ENCODE measurements at regions not wholly inside any gene's neighbourhood (a gene's known extent, or its start where the extent isn't known, plus 50 kb on each side); places are given as distances from the start of the nearest gene placed in this dataset.

- Histone ChIP-seq H3K9me3 (ENCODE audit: control insufficient read depth, low read length) (no peaks in the 10 kb centered on the region), H3K4me1 (ENCODE audit: control insufficient read depth in 1 of 2, insufficient read depth in 2 of 2, low read length in 2 of 2) (peaks cover 0 to 1% of the 10 kb centered on the region in 2 donors), H3K36me3 (ENCODE audit: control insufficient read depth in 1 of 2, insufficient read depth in 2 of 2, low read length in 1 of 2) (no peaks in the 10 kb centered on the region), H3K27me3 (ENCODE audit: control insufficient read depth in 1 of 2, insufficient read depth in 2 of 2, low read length in 1 of 2) (no peaks in the 10 kb centered on the region), H3K27ac (ENCODE audit: low read depth in 1 of 2, low read length in 2 of 2) (peak overlapping the region in 1 of 2 donors; percentile 63), H3K4me3 (ENCODE audit: low read length in 2 of 2) (no peak overlapping the region)
- intact Hi-C loops (cut with DNase I) = loop anchor here (10.0 kb wide), 4 partner anchors 50 to 870 kb away; partner anchors contain the start of gene NR2F2 (in 1 of the 2)
- 20 to 26% methylated on average over 12 of the region's 12 CpGs for WGBS, 2 donors
- DNase-seq (no peak), ATAC-seq (ENCODE audit: low FRiP score) (peak; percentile 53)
These were observed 866.0 kb upstream of the NR2F2 start for GRCh38 chr15:95464509-95464908.

GRCh38 chr15:95468820-95469219 is 861.7 kb upstream of the NR2F2 start:
- Histone ChIP-seq H3K4me3 (ENCODE audit: low read length in 2 of 2) (no peak overlapping the region), H3K4me1 (ENCODE audit: control insufficient read depth in 1 of 2, insufficient read depth in 2 of 2, low read length in 2 of 2) (peaks cover 0 to 3% of the 10 kb centered on the region in 2 donors), H3K9me3 (ENCODE audit: control insufficient read depth, low read length) (no peaks in the 10 kb centered on the region), H3K36me3 (ENCODE audit: control insufficient read depth in 1 of 2, insufficient read depth in 2 of 2, low read length in 1 of 2) (no peaks in the 10 kb centered on the region), H3K27me3 (ENCODE audit: control insufficient read depth in 1 of 2, insufficient read depth in 2 of 2, low read length in 1 of 2) (no peaks in the 10 kb centered on the region), H3K27ac (ENCODE audit: low read depth in 1 of 2, low read length in 2 of 2) (no peak overlapping the region)
- DNase-seq (no peak), ATAC-seq (ENCODE audit: low FRiP score) (no peak)
- 84 to 87% methylated on average over 12 of the region's 12 CpGs for WGBS, 2 donors
- intact Hi-C loops (cut with DNase I) = loop anchor here (10.0 kb wide), 4 partner anchors 54 to 866 kb away; partner anchors contain the start of gene NR2F2 (in 1 of the 2)

GRCh38 chr15:95469496-95470000 is 861.0 kb upstream of the NR2F2 start:
- WGBS, 2 donors = 76 to 78% methylated on average over 8 of the region's 8 CpGs
- peaks cover 0 to 3% of the 10 kb centered on the region in 2 donors for H3K4me1 ChIP-seq (ENCODE audit: control insufficient read depth in 1 of 2, insufficient read depth in 2 of 2, low read length in 2 of 2)
- no peaks in the 10 kb centered on the region for H3K27me3 ChIP-seq (ENCODE audit: control insufficient read depth in 1 of 2, insufficient read depth in 2 of 2, low read length in 1 of 2)
- no peak for ATAC-seq (ENCODE audit: low FRiP score)
- DNase-seq = no peak
- no peak overlapping the region for H3K4me3 ChIP-seq (ENCODE audit: low read length in 2 of 2)
- intact Hi-C loops (cut with DNase I) = loop anchor here (10.0 kb wide), 4 partner anchors 55 to 865 kb away; partner anchors contain the start of gene NR2F2 (in 1 of the 2)
- H3K27ac ChIP-seq (ENCODE audit: low read depth in 1 of 2, low read length in 2 of 2) = no peak overlapping the region
- H3K9me3 ChIP-seq (ENCODE audit: control insufficient read depth, low read length) = no peaks in the 10 kb centered on the region
- no peaks in the 10 kb centered on the region for H3K36me3 ChIP-seq (ENCODE audit: control insufficient read depth in 1 of 2, insufficient read depth in 2 of 2, low read length in 1 of 2)

- DNase-seq (no peak), ATAC-seq (ENCODE audit: low FRiP score) (no peak)
- Histone ChIP-seq H3K9me3 (ENCODE audit: control insufficient read depth, low read length) (no peaks in the 10 kb centered on the region), H3K27ac (ENCODE audit: low read depth in 1 of 2, low read length in 2 of 2) (no peak overlapping the region), H3K27me3 (ENCODE audit: control insufficient read depth in 1 of 2, insufficient read depth in 2 of 2, low read length in 1 of 2) (no peaks in the 10 kb centered on the region), H3K36me3 (ENCODE audit: control insufficient read depth in 1 of 2, insufficient read depth in 2 of 2, low read length in 1 of 2) (no peaks in the 10 kb centered on the region), H3K4me3 (ENCODE audit: low read length in 2 of 2) (no peak overlapping the region), H3K4me1 (ENCODE audit: control insufficient read depth in 1 of 2, insufficient read depth in 2 of 2, low read length in 2 of 2) (peaks cover 0 to 3% of the 10 kb centered on the region in 2 donors)
- 4 to 7% methylated on average over 3 of the region's 3 CpGs for WGBS, 2 donors
- intact Hi-C loops (cut with DNase I) = loop anchor here in 1 of 2 donors (10.0 kb wide), 1 partner anchor 84 kb away; no protein-coding TSS in a partner anchor
These were observed 860.0 kb upstream of the NR2F2 start for GRCh38 chr15:95470529-95470928.

- intact Hi-C loops (cut with DNase I) = loop anchor here in 1 of 2 donors (10.0 kb wide), 1 partner anchor 84 kb away; no protein-coding TSS in a partner anchor
- Histone ChIP-seq H3K9me3 (ENCODE audit: control insufficient read depth, low read length) (no peaks in the 10 kb centered on the region), H3K36me3 (ENCODE audit: control insufficient read depth in 1 of 2, insufficient read depth in 2 of 2, low read length in 1 of 2) (no peaks in the 10 kb centered on the region), H3K27ac (ENCODE audit: low read depth in 1 of 2, low read length in 2 of 2) (peak overlapping the region; percentile 36 to 75), H3K4me1 (ENCODE audit: control insufficient read depth in 1 of 2, insufficient read depth in 2 of 2, low read length in 2 of 2) (peaks cover 0 to 3% of the 10 kb centered on the region in 2 donors), H3K4me3 (ENCODE audit: low read length in 2 of 2) (no peak overlapping the region), H3K27me3 (ENCODE audit: control insufficient read depth in 1 of 2, insufficient read depth in 2 of 2, low read length in 1 of 2) (no peaks in the 10 kb centered on the region)
- DNase-seq (peak in 1 of 2 donors; percentile 57), ATAC-seq (ENCODE audit: low FRiP score) (peak; percentile 53)
- 6 to 11% methylated on average over 4 of the region's 4 CpGs for WGBS, 2 donors
These were observed 859.4 kb upstream of the NR2F2 start for GRCh38 chr15:95470997-95471689.

- no peak overlapping the region for H3K4me3 ChIP-seq (ENCODE audit: low read length in 2 of 2)
- H3K27ac ChIP-seq (ENCODE audit: low read depth in 1 of 2, low read length in 2 of 2) = peak overlapping the region; percentile 36 to 48
- 75 to 76% methylated on average over 5 of the region's 5 CpGs for WGBS, 2 donors
- no peaks in the 10 kb centered on the region for H3K9me3 ChIP-seq (ENCODE audit: control insufficient read depth, low read length)
- H3K4me1 ChIP-seq (ENCODE audit: control insufficient read depth in 1 of 2, insufficient read depth in 2 of 2, low read length in 2 of 2) = peaks cover 0 to 3% of the 10 kb centered on the region in 2 donors
- H3K27me3 ChIP-seq (ENCODE audit: control insufficient read depth in 1 of 2, insufficient read depth in 2 of 2, low read length in 1 of 2) = no peaks in the 10 kb centered on the region
- intact Hi-C loops (cut with DNase I) = loop anchor here in 1 of 2 donors (10.0 kb wide), 1 partner anchor 83 kb away; no protein-coding TSS in a partner anchor
- H3K36me3 ChIP-seq (ENCODE audit: control insufficient read depth in 1 of 2, insufficient read depth in 2 of 2, low read length in 1 of 2) = no peaks in the 10 kb centered on the region
- no peak for DNase-seq
- ATAC-seq (ENCODE audit: low FRiP score) = no peak
These were observed 858.8 kb upstream of the NR2F2 start for GRCh38 chr15:95471690-95472086.

GRCh38 chr15:95475067-95475466 is 855.4 kb upstream of the NR2F2 start:
- DNase-seq = no peak
- no peak overlapping the region for H3K4me3 ChIP-seq (ENCODE audit: low read length in 2 of 2)
- H3K27me3 ChIP-seq (ENCODE audit: control insufficient read depth in 1 of 2, insufficient read depth in 2 of 2, low read length in 1 of 2) = no peaks in the 10 kb centered on the region
- WGBS, 2 donors = 95 to 96% methylated on average over 5 of the region's 5 CpGs
- no peak overlapping the region for H3K27ac ChIP-seq (ENCODE audit: low read depth in 1 of 2, low read length in 2 of 2)
- no peaks in the 10 kb centered on the region for H3K36me3 ChIP-seq (ENCODE audit: control insufficient read depth in 1 of 2, insufficient read depth in 2 of 2, low read length in 1 of 2)
- H3K4me1 ChIP-seq (ENCODE audit: control insufficient read depth in 1 of 2, insufficient read depth in 2 of 2, low read length in 2 of 2) = peaks cover 0 to 1% of the 10 kb centered on the region in 2 donors
- ATAC-seq (ENCODE audit: low FRiP score) = no peak
- no peaks in the 10 kb centered on the region for H3K9me3 ChIP-seq (ENCODE audit: control insufficient read depth, low read length)
- intact Hi-C loops (cut with DNase I) = loop anchor here in 1 of 2 donors (10.0 kb wide), 1 partner anchor 80 kb away; no protein-coding TSS in a partner anchor

- DNase-seq = no peak
- no peak for ATAC-seq (ENCODE audit: low FRiP score)
- Histone ChIP-seq H3K9me3 (ENCODE audit: control insufficient read depth, low read length) (no peaks in the 10 kb centered on the region), H3K27me3 (ENCODE audit: control insufficient read depth in 1 of 2, insufficient read depth in 2 of 2, low read length in 1 of 2) (no peaks in the 10 kb centered on the region), H3K36me3 (ENCODE audit: control insufficient read depth in 1 of 2, insufficient read depth in 2 of 2, low read length in 1 of 2) (no peaks in the 10 kb centered on the region), H3K27ac (ENCODE audit: low read depth in 1 of 2, low read length in 2 of 2) (no peak overlapping the region), H3K4me1 (ENCODE audit: control insufficient read depth in 1 of 2, insufficient read depth in 2 of 2, low read length in 2 of 2) (no peaks in the 10 kb centered on the region), H3K4me3 (ENCODE audit: low read length in 2 of 2) (no peak overlapping the region)
- intact Hi-C loops (cut with DNase I) = loop anchor here in 1 of 2 donors (10.0 kb wide), 1 partner anchor 75 kb away; no protein-coding TSS in a partner anchor
- WGBS, 2 donors = 68 to 72% methylated on average over 3 of the region's 3 CpGs
These were observed 851.2 kb upstream of the NR2F2 start for GRCh38 chr15:95479308-95479707.

All from aorta (tissue), 5 donors.